WI38 (cell line): ENCODE measurements at regions not wholly inside any gene's neighbourhood (a gene's known extent, or its start where the extent isn't known, plus 50 kb on each side); places are given as distances from the start of the nearest gene placed in this dataset.
A peak's percentile ranks its signal among the peaks of the same experiment; 100 is the strongest.

Experiments used
- H3K4me3 ChIP-seq: 2 replicates; pipeline ENCODE4 v1.5.1; 2011; ENCODE audit warnings: low read depth, mild to moderate bottlenecking, control low read depth, low read length
- CTCF ChIP-seq: IDR thresholded peaks from 2 replicates; pipeline ENCODE4 v1.5.1; 2012; ENCODE audit warnings: low read depth, mild to moderate bottlenecking, control low read depth, low read length

- no peak overlapping the region for H3K4me3 ChIP-seq
- peak; percentile 22; the same call in 1 of the 2 replicates for TF ChIP-seq CTCF
Observed at GRCh38 chr13:59261928-59262488, 901.7 kb downstream of the DIAPH3 start.

GRCh38 chr13:59263531-59263930 is 900.2 kb downstream of the DIAPH3 start:
- TF ChIP-seq CTCF: no peak
- no peak overlapping the region for H3K4me3 ChIP-seq

GRCh38 chr13:59266478-59267063 is 897.2 kb downstream of the DIAPH3 start:
- TF ChIP-seq CTCF: no peak
- H3K4me3 ChIP-seq: no peak overlapping the region

GRCh38 chr13:59269476-59269875 is 894.3 kb downstream of the DIAPH3 start:
- H3K4me3 ChIP-seq: no peak overlapping the region
- no peak for TF ChIP-seq CTCF

GRCh38 chr13:59270327-59270726 is 893.4 kb downstream of the DIAPH3 start:
- H3K4me3 ChIP-seq: no peak overlapping the region
- TF ChIP-seq CTCF: no peak

GRCh38 chr13:59274958-59275727 is 888.6 kb downstream of the DIAPH3 start:
- TF ChIP-seq CTCF: no peak

GRCh38 chr13:59276436-59276835 is 887.3 kb downstream of the DIAPH3 start:
- TF ChIP-seq CTCF: no peak
- H3K4me3 ChIP-seq: no peak overlapping the region

More at GRCh38 chr13:59274958-59275727, 888.6 kb downstream of the DIAPH3 start:
- no peak overlapping the region for H3K4me3 ChIP-seq
